A549 (cell line): ENCODE measurements at regions not wholly inside any gene's neighbourhood (a gene's known extent, or its start where the extent isn't known, plus 50 kb on each side); places are given as distances from the start of the nearest gene placed in this dataset.

Experiments
- ATAC-seq, 2 experiments: fragments of 200-7000 bp in 1 of 2; fragments of >200 bp in 1 of 2; cut with Nextera tagmentation in 1 of 2; cut with Tn5 transposase in 1 of 2; 3 replicates each; pipeline versions ENCODE4 v1.8.0 to v1.9.1; 2018 to 2020; ENCODE audit warnings: mild to moderate bottlenecking in 1 of 2, moderate library complexity in 1 of 2
- CTCF ChIA-PET: fragments of 300-600 bp; sonication (Branson Sonifier 250); formaldehyde crosslinking; extraction: SDS; loops from one replicate; lab custom pipeline; 2021; ENCODE audit warnings: antibody characterized with exemption, inconsistent platforms; lab: Yijun Ruan, JAX
- POLR2A ChIA-PET: fragments of 350-600 bp; formaldehyde crosslinking; extraction: SDS; loops from one replicate; lab custom pipeline; 2021; ENCODE audit warnings: antibody characterized with exemption, inconsistent platforms; lab: Yijun Ruan, JAX
- DNase-seq, 2 experiments: peaks; one replicate each; pipeline versions ENCODE4 v3.0.0 to v3.0.0-alpha.2; 2011 to 2016; ENCODE audit warnings: low read depth in 1 of 2, low spot score in 1 of 2
- FAIRE-seq: peaks from 2 replicates; lab custom pipeline; 2011; peaks lifted over from hg19 to GRCh38; lab: Jason Lieb, UNC
- H3K27ac ChIP-seq, 2 experiments: fragments of >200 bp; sonication (Bioruptor Twin); formaldehyde crosslinking; 3 replicates each; pipeline ENCODE4 v1.5.1; 2016 to 2017
- H3K4me1 ChIP-seq: fragments of >200 bp; sonication (Bioruptor Twin); formaldehyde crosslinking; 3 replicates; pipeline ENCODE4 v1.6.1; 2016
- H3K4me2 ChIP-seq: fragments of >200 bp; sonication (Bioruptor Twin); formaldehyde crosslinking; 3 replicates; pipeline ENCODE4 v1.6.1; 2016
- H3K4me3 ChIP-seq: fragments of >200 bp; sonication (Bioruptor Twin); formaldehyde crosslinking; 3 replicates; pipeline ENCODE4 v1.5.1; 2016
- H3K9me3 ChIP-seq: fragments of >200 bp; sonication (Bioruptor Twin); formaldehyde crosslinking; 3 replicates; pipeline ENCODE4 v1.6.1; 2016
- ATOH8 ChIP-seq: fragments of 250-450 bp; sonication (Bioruptor Pico); IDR thresholded peaks from 2 replicates; pipeline ENCODE4 v1.5.0; 2020; ENCODE audit warnings: low read depth, mild to moderate bottlenecking, moderate library complexity
- BHLHE40 ChIP-seq: IDR thresholded peaks from 2 replicates; pipeline ENCODE4 v1.6.1; 2012; ENCODE audit warnings: low read depth, low read length, inconsistent platforms
- CBX2 ChIP-seq: fragments of 200-600 bp; sonication (generic); IDR thresholded peaks from 2 replicates; pipeline ENCODE4 v1.6.1; 2016; ENCODE audit warnings: low read depth, mild to moderate bottlenecking, borderline replicate concordance
- CBX8 ChIP-seq: fragments of 200-600 bp; sonication (generic); IDR thresholded peaks from 2 replicates; pipeline ENCODE4 v1.6.1; 2016
- CHD2 ChIP-seq: fragments of 150-350 bp; IDR thresholded peaks from 2 replicates; pipeline ENCODE4 v1.6.1; 2014; ENCODE audit warnings: low read length; ENCODE audit not compliant: partially characterized antibody
- ESRRA ChIP-seq: fragments of 150-350 bp; IDR thresholded peaks from 2 replicates; pipeline ENCODE4 v1.6.1; 2014; ENCODE audit warnings: mild to moderate bottlenecking, low read length, borderline replicate concordance
- FOSB ChIP-seq: fragments of 250-450 bp; sonication (Bioruptor Pico); IDR thresholded peaks from 2 replicates; pipeline ENCODE4 v1.5.0; 2020; ENCODE audit warnings: mild to moderate bottlenecking, moderate library complexity
- FOSL2 ChIP-seq, 2 experiments: fragments of 450-650 bp in 1 of 2; fragments of >200 bp in 1 of 2; sonication (Bioruptor Twin) in 1 of 2; formaldehyde crosslinking; IDR thresholded peaks; 2 replicates each; pipeline versions ENCODE4 v1.5.0 to v1.6.1; 2016 to 2020; ENCODE audit warnings: mild to moderate bottlenecking in 1 of 2, moderate library complexity in 1 of 2
- FOXS1 ChIP-seq: fragments of 250-450 bp; sonication (Bioruptor Pico); IDR thresholded peaks from 2 replicates; pipeline ENCODE4 v1.5.0; 2020; ENCODE audit warnings: mild to moderate bottlenecking, moderate library complexity
- GATA3 ChIP-seq: IDR thresholded peaks from 2 replicates; pipeline ENCODE4 v1.6.1; 2012; ENCODE audit warnings: borderline replicate concordance
- HDAC2 ChIP-seq: fragments of 200-600 bp; sonication (generic); IDR thresholded peaks from 2 replicates; pipeline ENCODE4 v1.6.1; 2016
- HES2 ChIP-seq: fragments of >200 bp; sonication (Bioruptor Twin); formaldehyde crosslinking; IDR thresholded peaks from 2 replicates; pipeline ENCODE4 v1.6.1; 2016
- NR3C1 ChIP-seq: fragments of >200 bp; sonication (Bioruptor Twin); formaldehyde crosslinking; IDR thresholded peaks from 3 replicates; pipeline ENCODE4 v1.6.1; 2017
- PHF8 ChIP-seq: fragments of 200-600 bp; sonication (generic); IDR thresholded peaks from 2 replicates; pipeline ENCODE4 v1.6.1; 2016; ENCODE audit warnings: low read depth, mild to moderate bottlenecking, antibody characterized with exemption, moderate library complexity, borderline replicate concordance
- POLR2A ChIP-seq: IDR thresholded peaks from 2 replicates; pipeline ENCODE4 v1.6.1; 2012; ENCODE audit warnings: mild to moderate bottlenecking, low read length
- RAD21 ChIP-seq, 2 experiments: fragments of >200 bp in 1 of 2; sonication (Bioruptor Twin) in 1 of 2; formaldehyde crosslinking in 1 of 2; IDR thresholded peaks in 1 of 2; conservative IDR thresholded peaks in 1 of 2; 2 replicates in 1 of 2; 3 replicates in 1 of 2; pipeline ENCODE4 v1.6.1; 2012 to 2018; ENCODE audit warnings: inconsistent platforms in 1 of 2
- RARB ChIP-seq: fragments of 250-450 bp; sonication (Bioruptor Pico); IDR thresholded peaks from 2 replicates; pipeline ENCODE4 v1.8.0; 2021; ENCODE audit warnings: mild to moderate bottlenecking, moderate library complexity
- RCOR1 ChIP-seq: fragments of 150-350 bp; IDR thresholded peaks from 2 replicates; pipeline ENCODE4 v1.6.1; 2014; ENCODE audit warnings: antibody characterized with exemption, low read length, low read depth
- RNF2 ChIP-seq: fragments of 200-600 bp; sonication (generic); IDR thresholded peaks from 2 replicates; pipeline ENCODE4 v1.6.1; 2016; ENCODE audit warnings: low read depth, mild to moderate bottlenecking, antibody characterized with exemption, moderate library complexity, borderline replicate concordance
- SREBF2 ChIP-seq: fragments of 450-650 bp; IDR thresholded peaks from 2 replicates; pipeline ENCODE4 v1.6.1; 2014; ENCODE audit warnings: mild to moderate bottlenecking, moderate library complexity
- TP53 ChIP-seq: fragments of 250-450 bp; sonication (Bioruptor Pico); IDR thresholded peaks from 2 replicates; pipeline ENCODE4 v1.5.0; 2021; ENCODE audit warnings: mild to moderate bottlenecking, moderate library complexity
- ZFP36 ChIP-seq: fragments of 450-650 bp; IDR thresholded peaks from 2 replicates; pipeline ENCODE4 v1.6.1; 2014; ENCODE audit warnings: borderline replicate concordance; ENCODE audit not compliant: partially characterized antibody
- ZSCAN20 ChIP-seq: fragments of 250-450 bp; sonication (Bioruptor Pico); IDR thresholded peaks from 2 replicates; pipeline ENCODE4 v1.8.0; 2022; ENCODE audit warnings: mild to moderate bottlenecking, moderate library complexity
- WGBS: methylation state at CpG from one replicate; pipeline ENCODE4 v1.1.6; 2017; ENCODE audit errors: missing lambda C conversion rate; 5-methylcytosine and 5-hydroxymethylcytosine counted together
- TF ChIP-seq, protein P1 (sequence below): fragments of >200 bp; sonication (Bioruptor Twin); formaldehyde crosslinking; IDR thresholded peaks from 3 replicates; pipeline ENCODE4 v1.6.1; 2016
- TF ChIP-seq, protein P2 (sequence below): IDR thresholded peaks from 2 replicates; pipeline ENCODE4 v1.6.1; 2012; ENCODE audit warnings: low read depth, borderline replicate concordance
- TF ChIP-seq, protein P3 (sequence below): fragments of >200 bp; sonication (Bioruptor Twin); formaldehyde crosslinking; IDR thresholded peaks from 3 replicates; pipeline ENCODE4 v1.5.1; 2016
- TF ChIP-seq, protein P4 (sequence below): fragments of 450-650 bp; IDR thresholded peaks from 2 replicates; pipeline ENCODE4 v1.6.1; 2014; ENCODE audit warnings: antibody characterized with exemption
- TF ChIP-seq, protein P5 (sequence below): fragments of 250-450 bp; sonication (Bioruptor Pico); IDR thresholded peaks from 2 replicates; pipeline ENCODE4 v1.5.0; 2021; ENCODE audit warnings: mild to moderate bottlenecking, moderate library complexity, borderline replicate concordance

DNA sequence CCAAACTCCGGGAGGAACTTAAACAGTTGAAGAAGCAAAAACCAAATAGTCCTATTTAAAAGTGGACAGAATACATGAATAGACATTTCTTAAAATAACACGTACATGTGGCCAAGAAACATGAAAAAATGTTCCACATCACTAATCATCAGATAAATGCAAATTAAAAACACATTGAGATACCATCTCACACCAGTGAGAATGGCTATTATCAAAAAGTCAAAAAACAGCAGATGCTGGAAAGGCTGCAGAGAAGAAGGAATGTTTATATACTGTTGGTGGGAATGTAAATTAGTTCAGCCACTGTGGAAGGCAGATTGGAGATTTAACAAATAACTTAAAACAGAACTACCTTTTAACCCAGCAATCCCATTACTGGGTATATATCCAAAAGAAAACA is 283.0 kb upstream of the IZUMO3 start:
- H3K4me3 ChIP-seq: no peak overlapping the region
- no peak overlapping the region for H3K27ac ChIP-seq
- ATAC-seq: no peak
- ChIA-PET POLR2A (no interaction called here), CTCF (no interaction called here)
- H3K4me1 ChIP-seq: no peaks in the 10 kb centered on the region
- WGBS: 10% methylated on average over 2 of the region's 2 CpGs
- no peak for DNase-seq
- no peak for TF ChIP-seq RCOR1
- no peak for TF ChIP-seq ATOH8 (CRISPR knock-in tag)
- no peak for TF ChIP-seq FOXS1
- TF ChIP-seq GATA3: no peak
- TF ChIP-seq, protein P1, sequence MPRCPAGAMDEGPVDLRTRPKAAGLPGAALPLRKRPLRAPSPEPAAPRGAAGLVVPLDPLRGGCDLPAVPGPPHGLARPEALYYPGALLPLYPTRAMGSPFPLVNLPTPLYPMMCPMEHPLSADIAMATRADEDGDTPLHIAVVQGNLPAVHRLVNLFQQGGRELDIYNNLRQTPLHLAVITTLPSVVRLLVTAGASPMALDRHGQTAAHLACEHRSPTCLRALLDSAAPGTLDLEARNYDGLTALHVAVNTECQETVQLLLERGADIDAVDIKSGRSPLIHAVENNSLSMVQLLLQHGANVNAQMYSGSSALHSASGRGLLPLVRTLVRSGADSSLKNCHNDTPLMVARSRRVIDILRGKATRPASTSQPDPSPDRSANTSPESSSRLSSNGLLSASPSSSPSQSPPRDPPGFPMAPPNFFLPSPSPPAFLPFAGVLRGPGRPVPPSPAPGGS: no peak
- no peak for TF ChIP-seq NR3C1
- no peak for TF ChIP-seq RNF2
- no peak for TF ChIP-seq POLR2A
- no peak for TF ChIP-seq FOSB
- no peak for TF ChIP-seq FOSL2 (IDR thresholded peaks at IDR 0.05)
- no peak for TF ChIP-seq FOSL2 (CRISPR knock-in tag; IDR thresholded peaks at IDR 0.05)
- FAIRE-seq: no peak
- H3K4me2 ChIP-seq: no peak overlapping the region
- H3K9me3 ChIP-seq: no peaks in the 10 kb centered on the region; the same call in 2 of the 3 replicates

DNA sequence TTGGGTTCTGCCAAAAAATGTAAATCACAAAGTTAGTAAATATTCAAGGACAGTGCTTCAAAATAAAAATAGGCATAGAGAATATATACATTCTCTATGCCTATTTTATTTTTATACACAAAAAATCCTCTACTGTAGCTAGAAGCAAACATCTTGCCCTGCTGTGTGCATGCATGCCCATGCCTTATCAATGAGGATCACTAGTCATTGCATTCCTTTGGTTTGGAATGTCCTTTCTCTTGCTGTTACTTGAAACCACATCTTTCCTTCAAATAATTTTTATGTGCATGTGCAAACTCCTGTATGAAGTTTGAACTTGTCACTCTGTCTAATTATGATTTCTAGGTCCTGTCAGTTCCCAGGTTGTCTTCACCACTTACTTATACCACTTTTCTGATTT is 278.9 kb upstream of the IZUMO3 start:
- ATAC-seq (no peak), FAIRE-seq (no peak)
- CTCF ChIA-PET: no interaction called here

DNA sequence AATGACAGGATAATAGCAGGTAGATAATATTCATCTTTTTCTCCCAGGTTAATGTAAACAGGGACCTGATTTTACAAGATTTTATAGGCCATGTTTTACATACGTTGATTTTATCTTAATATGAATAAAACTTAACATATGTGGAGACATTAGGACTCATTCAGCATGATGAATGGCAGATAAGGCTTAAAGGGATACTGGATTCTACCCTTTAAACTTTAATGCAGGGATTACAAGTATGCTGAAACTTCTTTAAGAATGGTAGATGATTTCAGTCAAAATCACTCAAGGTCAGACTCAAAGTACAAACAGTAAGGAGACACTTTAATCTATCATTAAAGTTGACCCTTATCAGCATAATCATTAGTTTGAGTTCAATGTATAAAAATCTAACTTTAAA is 274.5 kb upstream of the IZUMO3 start:
- CTCF ChIA-PET: no interaction called here
- FAIRE-seq (no peak), ATAC-seq (no peak), DNase-seq (no peak)
- no peak overlapping the region for H3K27ac ChIP-seq
- WGBS: 0% methylated on average over 1 of the region's 1 CpG
- POLR2A ChIA-PET: no interaction called here
- no peak overlapping the region for H3K4me2 ChIP-seq
- no peaks in the 10 kb centered on the region for H3K9me3 ChIP-seq
- no peaks in the 10 kb centered on the region for H3K4me1 ChIP-seq
- no peak overlapping the region for H3K4me3 ChIP-seq
- no peak for TF ChIP-seq HES2
- TF ChIP-seq, protein P2, sequence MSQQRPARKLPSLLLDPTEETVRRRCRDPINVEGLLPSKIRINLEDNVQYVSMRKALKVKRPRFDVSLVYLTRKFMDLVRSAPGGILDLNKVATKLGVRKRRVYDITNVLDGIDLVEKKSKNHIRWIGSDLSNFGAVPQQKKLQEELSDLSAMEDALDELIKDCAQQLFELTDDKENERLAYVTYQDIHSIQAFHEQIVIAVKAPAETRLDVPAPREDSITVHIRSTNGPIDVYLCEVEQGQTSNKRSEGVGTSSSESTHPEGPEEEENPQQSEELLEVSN: no peak
- no peak for TF ChIP-seq CBX8
- TF ChIP-seq RAD21 (conservative IDR thresholded peaks at IDR 0.05 in 1 of 2, IDR thresholded peaks at IDR 0.05 in 1 of 2): no peak
- no peak for TF ChIP-seq CBX2
- no peak for TF ChIP-seq ESRRA
- TF ChIP-seq, protein P3, sequence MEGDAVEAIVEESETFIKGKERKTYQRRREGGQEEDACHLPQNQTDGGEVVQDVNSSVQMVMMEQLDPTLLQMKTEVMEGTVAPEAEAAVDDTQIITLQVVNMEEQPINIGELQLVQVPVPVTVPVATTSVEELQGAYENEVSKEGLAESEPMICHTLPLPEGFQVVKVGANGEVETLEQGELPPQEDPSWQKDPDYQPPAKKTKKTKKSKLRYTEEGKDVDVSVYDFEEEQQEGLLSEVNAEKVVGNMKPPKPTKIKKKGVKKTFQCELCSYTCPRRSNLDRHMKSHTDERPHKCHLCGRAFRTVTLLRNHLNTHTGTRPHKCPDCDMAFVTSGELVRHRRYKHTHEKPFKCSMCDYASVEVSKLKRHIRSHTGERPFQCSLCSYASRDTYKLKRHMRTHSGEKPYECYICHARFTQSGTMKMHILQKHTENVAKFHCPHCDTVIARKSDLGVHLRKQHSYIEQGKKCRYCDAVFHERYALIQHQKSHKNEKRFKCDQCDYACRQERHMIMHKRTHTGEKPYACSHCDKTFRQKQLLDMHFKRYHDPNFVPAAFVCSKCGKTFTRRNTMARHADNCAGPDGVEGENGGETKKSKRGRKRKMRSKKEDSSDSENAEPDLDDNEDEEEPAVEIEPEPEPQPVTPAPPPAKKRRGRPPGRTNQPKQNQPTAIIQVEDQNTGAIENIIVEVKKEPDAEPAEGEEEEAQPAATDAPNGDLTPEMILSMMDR: no peak
- no peak for TF ChIP-seq FOSB

More for the DNA sequence above, 278.9 kb upstream of the IZUMO3 start:
- no peaks in the 10 kb centered on the region for H3K4me1 ChIP-seq
- TF ChIP-seq, protein P4, sequence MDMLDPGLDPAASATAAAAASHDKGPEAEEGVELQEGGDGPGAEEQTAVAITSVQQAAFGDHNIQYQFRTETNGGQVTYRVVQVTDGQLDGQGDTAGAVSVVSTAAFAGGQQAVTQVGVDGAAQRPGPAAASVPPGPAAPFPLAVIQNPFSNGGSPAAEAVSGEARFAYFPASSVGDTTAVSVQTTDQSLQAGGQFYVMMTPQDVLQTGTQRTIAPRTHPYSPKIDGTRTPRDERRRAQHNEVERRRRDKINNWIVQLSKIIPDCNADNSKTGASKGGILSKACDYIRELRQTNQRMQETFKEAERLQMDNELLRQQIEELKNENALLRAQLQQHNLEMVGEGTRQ: no peak
- TF ChIP-seq GATA3: no peak
- no peak for TF ChIP-seq HDAC2
- TF ChIP-seq, protein P5, sequence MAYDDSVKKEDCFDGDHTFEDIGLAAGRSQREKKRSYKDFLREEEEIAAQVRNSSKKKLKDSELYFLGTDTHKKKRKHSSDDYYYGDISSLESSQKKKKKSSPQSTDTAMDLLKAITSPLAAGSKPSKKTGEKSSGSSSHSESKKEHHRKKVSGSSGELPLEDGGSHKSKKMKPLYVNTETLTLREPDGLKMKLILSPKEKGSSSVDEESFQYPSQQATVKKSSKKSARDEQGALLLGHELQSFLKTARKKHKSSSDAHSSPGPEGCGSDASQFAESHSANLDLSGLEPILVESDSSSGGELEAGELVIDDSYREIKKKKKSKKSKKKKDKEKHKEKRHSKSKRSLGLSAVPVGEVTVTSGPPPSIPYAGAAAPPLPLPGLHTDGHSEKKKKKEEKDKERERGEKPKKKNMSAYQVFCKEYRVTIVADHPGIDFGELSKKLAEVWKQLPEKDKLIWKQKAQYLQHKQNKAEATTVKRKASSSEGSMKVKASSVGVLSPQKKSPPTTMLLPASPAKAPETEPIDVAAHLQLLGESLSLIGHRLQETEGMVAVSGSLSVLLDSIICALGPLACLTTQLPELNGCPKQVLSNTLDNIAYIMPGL (CRISPR knock-in tag): no peak
- no peak for TF ChIP-seq CHD2
- TF ChIP-seq RARB (CRISPR knock-in tag): no peak
- no peak for TF ChIP-seq PHF8
- TF ChIP-seq TP53: no peak
- TF ChIP-seq BHLHE40: no peak
- no peak for TF ChIP-seq ZSCAN20
- TF ChIP-seq FOSB: no peak
- TF ChIP-seq, protein P2: no peak
- TF ChIP-seq NR3C1: no peak
- TF ChIP-seq SREBF2: no peak
- TF ChIP-seq ZFP36: no peak
- no peak overlapping the region for H3K4me2 ChIP-seq
- no peak overlapping the region for H3K4me3 ChIP-seq
- H3K9me3 ChIP-seq: no peaks in the 10 kb centered on the region; the same call in 2 of the 3 replicates
- no peak for DNase-seq
- POLR2A ChIA-PET: no interaction called here
- H3K27ac ChIP-seq: no peak overlapping the region
